Activated CD4-positive, alpha-beta T cell treated with anti-CD3 and anti-CD28 coated beads for 4 hours (primary cell): ENCODE measurements at regions not wholly inside any gene's neighbourhood (a gene's known extent, or its start where the extent isn't known, plus 50 kb on each side); places are given as distances from the start of the nearest gene placed in this dataset.
"Not testable (repeated sequence)": the region's sequence is repeated elsewhere in the genome, so short reads cannot be mapped to it uniquely, and the experiment has no call there.

ENCODE experiments used
- DNase-seq, 2 donors: peaks; one replicate each; pipeline ENCODE4 v3.0.0-alpha.2; 2020

DNA sequence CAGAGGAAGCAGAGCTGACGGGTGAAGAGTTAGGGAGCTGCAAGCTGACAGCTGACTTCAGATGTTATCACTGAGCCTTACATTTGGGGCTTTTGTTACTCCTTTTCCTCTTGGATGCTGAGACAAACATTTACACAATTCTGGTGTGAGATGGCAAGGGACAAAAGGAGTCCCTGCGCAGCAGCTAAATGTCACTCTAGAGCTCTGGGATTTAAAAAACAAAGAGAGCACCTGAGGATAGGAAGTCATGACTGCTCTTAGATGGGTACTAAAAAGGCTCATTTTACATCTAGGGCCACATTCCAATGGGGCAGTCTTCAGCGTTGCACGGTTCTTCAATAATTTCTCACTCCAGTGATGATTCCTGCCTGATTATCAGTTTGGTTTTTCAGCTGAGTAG lies 204.5 kb downstream of the RAB38 start:
- DNase-seq = no peak

DNA sequence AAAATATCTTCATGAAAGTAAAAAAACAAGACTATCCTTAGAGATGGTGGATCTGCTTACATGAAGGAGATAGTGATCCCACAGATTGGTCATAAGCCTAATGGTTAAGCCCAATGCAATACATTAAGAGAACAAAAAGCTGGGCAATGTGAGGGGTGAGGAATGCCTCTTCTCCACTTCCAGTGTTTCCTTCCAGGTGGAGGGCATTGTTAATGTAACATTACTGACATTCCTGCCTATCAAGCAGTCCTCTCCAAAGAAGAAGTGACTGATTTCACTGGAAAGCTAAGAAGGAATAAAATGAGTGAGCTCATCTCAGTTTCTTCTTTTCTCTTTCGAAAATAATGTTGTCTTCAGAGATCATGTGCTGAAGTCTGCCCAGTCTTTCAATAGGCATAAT lies 207.8 kb downstream of the RAB38 start:
- DNase-seq = no peak

DNA sequence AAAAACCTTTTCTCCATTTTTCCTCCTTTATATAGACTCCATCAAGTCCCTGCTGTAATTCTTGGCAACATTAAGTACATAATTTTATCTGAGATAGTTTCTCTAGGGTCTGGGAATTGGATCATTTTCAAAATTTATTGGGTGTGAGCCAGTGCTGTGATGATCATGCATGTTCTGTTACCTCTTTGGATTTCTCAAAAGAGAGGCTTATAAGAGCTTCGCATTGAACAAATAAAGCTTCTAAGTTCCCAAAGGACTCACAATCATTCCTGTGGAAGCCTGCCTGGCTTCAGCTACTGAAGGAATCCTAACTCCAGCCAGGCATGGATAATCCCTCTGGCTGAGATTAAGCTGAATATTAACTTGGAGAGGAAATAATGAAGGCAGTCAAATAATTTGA lies 208.5 kb downstream of the RAB38 start:
- DNase-seq = no peak

DNA sequence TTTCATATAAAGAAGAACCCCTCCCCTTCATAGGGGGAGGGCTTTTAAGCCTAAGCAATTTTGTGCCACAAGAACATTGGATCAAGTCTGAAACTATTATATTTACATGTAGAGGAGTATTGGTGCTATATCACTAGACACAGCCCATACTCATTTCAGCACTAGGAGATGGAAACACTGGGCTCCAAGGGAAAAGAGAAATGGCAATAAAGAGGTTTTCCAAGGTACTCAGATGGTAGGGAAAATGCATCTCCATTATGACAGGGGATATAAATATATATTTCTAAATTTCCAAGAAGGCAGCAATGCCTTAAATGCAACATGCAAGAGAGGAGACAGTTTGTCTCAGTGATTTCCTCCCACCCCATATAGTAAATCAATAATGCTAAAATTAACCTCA lies 209.0 kb downstream of the RAB38 start:
- DNase-seq = no peak

DNA sequence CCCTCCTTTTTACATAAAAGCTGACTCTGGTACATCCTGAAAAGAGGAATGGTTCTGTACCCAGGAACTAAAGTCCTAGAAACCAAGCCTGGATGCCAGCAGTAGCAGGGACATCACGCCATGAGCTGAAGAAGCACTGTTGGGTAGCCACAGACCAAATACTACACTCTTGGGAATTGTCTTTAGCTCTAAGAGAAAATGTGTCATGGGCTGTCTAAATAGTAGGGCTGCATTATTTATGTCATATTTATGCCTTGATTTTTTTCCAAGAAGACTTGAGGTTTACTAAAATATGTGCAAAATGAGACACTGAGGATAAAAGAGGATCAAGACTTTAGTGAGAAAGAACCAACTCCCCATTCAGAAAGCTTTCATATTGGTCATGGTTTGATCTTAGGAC lies 213.6 kb downstream of the RAB38 start:
- DNase-seq = no peak

DNA sequence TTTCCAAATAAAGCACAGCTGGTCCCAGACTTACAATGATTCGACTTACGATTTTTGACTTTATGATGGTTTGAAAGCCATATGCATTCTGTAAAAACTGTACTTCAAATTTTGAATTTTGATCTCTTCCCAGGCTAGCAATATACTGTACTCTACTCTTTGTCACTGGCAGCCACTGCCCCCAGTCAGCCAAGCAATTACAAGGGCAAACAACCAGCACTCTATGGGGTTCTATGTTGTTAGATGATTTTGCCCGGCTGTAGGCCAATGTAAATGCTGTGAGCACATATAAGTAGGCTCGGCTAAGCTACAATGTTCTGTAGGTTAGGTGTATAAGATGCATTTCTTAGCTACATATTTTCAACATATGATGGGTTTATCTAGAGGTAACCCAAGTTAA lies 217.3 kb downstream of the RAB38 start:
- DNase-seq = no peak

DNA sequence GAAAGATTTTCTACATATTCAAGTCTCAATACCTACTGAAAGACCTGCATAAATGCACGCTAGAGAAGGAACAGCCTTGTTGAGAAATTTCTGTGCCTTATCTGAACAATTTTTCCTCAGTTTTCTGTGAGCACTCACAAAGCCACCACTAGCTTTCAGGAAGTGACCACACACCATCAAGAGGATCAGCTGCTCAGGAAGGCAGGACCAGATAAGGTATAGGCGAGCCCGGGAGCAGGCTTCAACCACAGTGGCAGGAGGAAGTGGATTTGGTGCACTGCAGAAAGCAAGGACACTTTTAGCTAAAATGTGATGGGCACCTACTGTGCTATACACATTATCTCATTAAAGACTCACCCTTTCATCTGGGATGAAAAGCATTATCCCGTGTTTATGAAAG lies 220.8 kb downstream of the RAB38 start:
- no peak for DNase-seq

DNA sequence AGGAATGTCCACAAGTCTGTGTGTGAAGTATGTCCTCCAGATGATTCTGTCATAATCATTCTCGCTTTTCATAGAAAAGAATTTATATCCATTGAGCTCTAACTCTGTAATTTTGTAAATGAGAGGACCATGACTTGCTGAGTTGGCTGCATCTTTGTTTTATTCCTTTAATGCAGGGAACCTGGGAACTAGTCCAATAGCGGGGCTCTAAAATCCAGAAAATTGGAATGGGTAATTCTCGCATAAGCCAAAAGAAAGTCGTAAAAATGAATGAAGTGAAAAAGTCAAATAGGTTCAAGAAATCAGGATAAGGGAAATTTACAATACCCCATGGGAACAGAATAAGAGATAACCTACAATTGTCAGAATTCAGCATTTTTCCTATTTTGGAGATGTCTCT lies 232.5 kb downstream of the RAB38 start:
- no peak for DNase-seq

DNA sequence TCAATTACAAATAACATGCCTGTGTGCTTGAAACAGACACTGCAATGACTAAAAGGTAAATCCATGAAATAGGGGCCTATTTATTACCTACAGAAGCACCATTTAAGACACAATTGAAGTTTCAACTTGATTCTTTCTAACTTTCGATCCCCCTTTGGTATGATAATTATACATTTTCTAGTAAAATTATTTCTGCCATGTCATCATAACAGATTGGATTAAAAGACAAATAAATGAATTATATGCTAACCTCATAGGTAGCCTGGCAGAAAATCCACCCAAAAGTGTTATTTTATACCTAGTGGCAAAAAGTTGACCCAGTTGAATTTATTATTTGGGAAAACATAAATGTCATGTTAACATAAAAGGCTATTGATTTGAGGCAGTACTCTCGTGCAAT lies 241.1 kb downstream of the RAB38 start:
- DNase-seq = no peak

DNA sequence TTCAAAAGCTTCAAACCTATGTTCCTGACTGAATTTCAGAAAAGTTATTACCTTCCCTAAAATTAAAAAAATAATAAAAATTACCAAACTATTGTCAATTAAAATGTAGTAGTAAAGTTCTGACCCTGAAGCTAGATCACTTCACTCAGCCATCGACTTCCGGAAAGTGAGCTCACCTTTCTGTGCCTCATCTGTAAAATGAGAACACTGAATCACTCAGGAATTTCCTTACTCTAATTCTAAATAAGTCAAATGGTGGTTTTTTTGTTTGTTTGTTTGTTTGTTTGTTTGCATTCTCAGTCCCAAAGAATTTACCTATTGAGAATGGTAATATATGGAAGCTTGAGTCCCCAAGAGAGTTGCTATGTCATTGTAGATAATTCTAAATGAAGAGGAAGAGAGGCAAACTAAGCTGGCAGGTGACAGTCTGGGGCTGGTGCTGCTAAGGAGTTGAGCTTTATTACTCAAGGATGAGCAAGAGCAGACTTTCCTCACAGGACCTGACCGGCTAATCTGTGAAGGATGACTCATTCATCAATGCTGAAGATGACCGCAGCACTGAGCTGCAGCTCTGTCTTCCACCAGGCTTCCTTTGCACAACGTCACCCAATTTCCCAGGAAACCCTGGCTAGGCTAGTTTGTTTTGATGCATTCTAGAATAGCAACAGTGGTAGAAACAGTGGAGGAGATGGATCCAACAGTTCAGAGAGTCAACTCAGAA lies 248.8 kb downstream of the RAB38 start:
- no peak for DNase-seq

DNA sequence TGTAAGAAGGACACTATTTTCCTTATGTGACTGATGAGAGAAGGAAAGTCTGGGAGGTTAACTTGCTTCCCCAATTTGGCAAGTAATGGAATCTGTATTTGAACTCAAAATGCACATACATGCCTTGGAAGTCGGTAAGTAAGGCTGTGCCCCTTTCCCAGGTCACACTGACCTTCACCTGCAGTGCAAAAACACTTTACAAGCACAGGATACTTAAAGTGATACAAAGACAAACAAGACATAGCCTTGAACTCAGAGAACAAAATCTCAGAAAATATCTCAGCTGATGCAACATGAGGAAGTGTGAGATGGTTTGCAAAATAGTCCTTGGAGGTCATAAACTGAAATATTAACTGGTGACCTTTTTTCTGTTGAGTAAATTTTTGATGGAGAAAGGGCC lies 251.1 kb downstream of the RAB38 start:
- no peak for DNase-seq

DNA sequence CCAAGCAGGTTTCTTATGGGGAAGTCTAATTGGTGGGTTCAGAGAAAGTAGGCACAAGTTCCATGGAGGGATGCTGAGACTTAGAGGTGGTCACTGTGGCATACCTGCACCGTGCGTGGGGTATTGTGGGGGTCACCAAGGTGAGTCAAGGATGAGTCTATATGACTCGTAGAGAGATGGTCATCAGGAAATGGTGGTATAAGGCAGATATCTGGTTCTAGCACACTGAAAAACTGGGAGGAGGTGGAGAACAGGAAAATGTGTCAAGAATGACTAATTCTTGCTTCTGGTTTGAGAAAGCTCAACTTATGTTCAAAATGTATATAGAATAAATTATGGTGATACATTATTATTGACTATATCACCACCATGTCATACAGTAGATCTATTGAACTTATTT lies 258.1 kb downstream of the RAB38 start:
- DNase-seq = no peak

DNA sequence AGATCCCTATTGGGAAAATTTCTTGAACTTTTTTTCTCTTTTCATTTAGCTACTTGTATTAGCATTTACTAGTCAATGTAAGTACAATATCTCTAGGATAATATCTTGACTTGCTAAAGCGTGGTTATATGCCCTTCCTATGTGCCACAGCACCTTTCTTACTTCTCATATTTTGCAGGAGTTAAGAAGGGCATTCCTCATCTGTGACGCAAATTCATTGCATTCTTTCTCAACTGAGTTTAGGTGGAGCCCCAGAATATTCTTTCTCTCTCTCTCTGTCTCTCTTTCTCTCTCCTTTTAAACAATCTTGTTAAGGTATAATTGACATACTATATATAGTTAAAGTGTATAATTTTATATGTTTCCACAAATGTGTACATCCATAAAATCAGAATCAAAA lies 266.1 kb downstream of the RAB38 start:
- DNase-seq = no peak

DNA sequence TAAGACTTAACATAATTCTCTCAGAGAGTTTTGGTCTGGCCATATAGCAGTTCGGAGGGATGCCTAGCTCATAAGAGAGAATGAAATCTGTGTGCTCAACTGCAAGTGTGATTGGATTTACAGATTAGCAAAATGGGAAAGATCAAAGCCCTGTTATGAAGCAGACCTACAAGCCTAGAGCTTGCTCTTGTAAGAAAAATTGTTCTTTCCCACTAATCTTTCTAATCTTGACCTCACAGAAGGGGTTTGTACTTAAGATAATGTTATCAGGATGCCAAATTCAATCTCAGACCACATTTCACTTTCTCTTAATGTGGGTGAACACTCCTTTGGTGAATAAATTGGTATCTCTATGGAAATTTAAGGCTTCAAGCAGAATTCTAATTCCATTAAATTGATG lies 267.2 kb downstream of the RAB38 start:
- DNase-seq = no peak

DNA sequence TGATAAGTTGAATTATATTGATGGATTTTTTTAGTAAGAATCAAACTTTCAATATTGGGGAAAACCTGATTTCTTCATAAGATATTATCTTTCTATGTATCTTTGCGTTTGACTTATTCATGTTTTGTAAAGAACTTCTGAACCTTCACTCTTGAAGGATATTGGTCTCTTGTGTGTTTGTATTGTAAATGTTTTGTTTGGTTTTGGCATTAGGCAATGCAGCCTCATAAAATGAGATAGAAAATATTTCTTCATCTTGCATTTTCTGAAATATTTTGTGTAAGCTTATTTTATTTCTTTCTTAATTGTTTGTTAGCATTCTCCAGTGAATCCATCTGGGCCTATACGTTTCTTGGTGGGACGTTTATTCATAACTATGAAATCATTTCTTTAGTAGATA lies 271.9 kb downstream of the RAB38 start:
- DNase-seq = no peak

DNA sequence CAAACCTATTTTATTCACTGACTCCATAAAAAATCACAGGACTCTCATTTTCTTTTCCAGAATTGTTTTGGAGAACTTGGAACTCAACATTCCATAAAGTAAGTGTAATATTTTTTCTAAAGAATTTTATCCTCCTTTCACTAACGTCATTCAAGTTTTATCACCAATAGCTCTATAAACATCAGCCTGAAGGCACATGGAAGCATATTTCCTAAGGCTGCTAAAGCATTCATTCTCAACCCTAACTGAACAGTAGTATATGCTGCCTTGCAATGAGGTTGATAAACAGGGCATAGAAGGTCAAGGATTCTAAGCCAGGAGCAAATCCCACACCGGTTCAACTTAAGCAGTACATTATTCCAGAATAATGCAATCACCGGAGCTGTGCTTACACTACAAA lies 273.9 kb downstream of the RAB38 start:
- no peak for DNase-seq

DNA sequence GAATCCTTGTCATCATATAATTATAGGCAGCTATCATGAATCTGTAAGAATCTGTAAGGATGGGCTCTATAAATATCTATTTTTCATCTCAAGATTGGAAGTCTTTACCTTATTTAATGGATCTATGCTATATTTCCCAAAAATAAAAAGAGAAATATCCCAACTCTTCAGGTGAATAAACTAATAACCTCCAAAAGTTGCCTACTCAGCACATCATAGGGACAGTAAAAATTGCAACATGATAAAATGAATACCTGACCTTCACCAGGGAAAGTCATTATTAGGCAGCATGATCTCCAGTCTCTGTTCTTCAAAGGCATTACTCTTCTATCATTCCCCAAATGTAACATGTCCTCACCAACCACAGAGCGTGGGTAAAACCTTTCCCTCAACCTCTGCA lies 277.3 kb downstream of the RAB38 start:
- no peak for DNase-seq

DNA sequence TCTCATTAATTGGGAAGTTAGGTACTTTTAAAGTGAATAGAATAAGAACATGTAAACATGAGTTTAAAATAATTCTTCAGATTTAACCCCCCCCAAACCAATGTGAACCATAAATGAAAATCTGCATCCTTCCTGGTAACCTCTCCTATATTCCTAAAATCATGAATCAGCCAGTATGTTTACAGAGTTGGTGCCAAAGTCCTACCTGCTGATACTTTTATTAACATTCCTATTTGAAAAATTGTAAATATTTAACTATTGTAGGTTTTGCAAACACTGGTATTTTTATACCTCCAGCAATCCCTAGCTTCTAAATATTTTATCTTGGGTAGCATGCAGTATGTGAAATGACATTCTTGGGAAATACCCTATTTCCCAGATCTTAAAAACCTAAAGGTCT lies 278.2 kb downstream of the RAB38 start:
- DNase-seq = no peak

DNA sequence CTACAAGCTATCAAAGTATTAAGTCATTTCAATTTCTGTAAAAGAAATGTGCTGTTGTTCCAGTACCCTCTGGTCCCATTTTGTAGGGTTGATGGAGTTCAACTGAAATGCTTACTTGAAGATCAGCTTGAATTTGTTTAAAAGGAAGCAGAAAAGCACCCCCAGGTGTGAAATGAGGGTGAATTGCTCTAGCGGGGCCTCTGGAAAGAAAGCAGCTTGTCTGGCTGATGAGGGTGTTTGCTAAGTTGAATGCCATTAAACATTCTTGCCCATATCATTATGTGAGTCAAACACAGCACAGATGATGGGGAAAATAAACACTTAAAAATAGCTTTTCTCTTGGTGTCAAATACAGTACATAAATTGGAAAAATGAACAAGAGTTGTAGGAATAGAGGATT lies 280.3 kb downstream of the RAB38 start:
- DNase-seq = no peak

DNA sequence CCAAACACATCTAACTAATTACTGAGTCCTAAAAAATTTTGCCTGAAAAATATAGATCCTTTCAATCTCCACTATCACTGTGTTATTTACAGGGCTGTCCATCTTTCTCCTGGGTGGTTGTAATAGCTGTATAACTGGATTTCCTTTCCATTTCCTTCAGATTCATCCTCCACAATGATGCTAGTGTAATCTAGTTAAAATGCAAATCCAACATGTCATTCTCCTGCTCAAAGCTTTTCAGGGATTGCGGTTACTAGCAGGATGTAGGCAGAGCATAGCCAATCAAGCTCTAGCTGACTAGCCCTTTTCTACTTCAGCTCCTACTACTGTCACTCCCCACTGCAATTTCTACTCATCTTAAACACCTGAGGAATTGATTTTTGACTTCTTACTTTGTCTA lies 283.0 kb downstream of the RAB38 start:
- no peak for DNase-seq

DNA sequence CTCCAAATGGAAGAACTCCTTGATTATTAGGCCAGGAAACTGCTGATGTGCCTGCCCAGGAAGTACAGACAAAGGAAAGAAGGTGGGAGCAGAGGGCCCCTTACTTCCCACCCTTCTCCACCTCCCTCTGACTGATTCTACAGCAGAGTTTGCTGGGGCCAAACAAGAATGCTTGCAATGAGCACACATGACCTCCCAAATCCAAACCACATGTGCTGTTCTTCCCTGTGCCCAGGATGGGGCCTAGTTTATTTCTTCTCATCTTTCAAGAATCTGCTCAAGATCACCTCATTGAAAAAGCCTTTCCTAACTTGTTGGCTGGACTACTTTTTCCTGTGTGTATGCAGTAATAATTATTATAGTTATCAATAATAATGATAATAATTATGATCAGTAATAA lies 286.1 kb downstream of the RAB38 start:
- no peak for DNase-seq

DNA sequence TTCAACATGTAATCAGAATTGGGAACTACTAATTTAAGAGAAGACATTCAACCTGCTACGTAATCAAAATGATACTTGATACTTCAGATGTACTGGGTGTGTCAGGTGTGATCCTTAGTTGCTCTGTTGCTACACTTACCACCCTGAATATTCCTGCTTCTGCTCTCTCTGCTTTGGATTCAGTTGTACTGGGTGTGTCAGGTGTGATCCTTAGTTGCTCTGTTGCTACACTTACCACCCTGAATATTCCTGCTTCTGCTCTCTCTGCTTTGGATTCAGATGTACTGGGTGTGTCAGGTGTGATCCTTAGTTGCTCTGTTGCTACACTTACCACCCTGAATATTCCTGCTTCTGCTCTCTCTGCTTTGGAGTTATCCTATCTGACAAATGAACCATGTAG lies 290.2 kb downstream of the RAB38 start:
- not testable (repeated sequence) for DNase-seq

DNA sequence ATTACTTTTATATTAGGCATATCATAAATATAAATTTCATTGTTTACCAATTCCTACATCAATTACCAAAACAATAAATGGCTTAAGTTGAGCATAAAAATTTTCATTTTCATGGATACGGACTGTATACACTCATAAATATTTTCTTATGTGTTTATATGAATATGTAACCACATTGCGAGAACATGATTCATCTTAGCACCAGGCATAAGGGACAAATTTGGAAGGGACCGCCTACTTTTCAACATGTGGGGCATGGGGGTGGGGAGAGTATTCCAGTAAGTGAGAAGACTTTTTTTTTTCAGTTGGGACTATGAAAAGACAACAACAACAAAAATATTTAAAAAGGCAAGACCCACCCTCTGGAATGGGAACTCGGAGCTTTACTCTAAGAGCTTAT lies 296.1 kb downstream of the RAB38 start:
- no peak for DNase-seq

DNA sequence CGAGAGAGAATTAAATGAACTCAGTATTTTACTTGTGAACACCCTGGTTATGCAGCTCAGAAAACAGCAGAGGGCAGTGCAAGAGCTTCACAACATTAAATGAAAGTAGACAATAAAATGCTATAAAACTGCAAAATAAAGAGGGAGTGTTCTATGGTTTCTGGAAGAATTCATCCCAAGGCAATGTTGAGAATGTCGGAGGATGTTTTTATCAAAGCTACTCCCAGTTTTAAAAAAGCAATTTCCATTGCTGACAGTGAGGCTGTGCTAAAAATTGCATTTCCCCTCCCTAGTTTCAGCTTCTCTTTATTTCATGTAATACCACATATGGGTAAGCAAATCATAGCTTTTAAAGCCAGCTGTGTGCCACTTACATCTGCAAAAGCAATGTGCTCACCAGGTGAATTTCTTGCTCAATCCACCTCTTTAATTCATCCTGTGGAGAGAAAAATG lies 296.8 kb downstream of the RAB38 start:
- DNase-seq = no peak

DNA sequence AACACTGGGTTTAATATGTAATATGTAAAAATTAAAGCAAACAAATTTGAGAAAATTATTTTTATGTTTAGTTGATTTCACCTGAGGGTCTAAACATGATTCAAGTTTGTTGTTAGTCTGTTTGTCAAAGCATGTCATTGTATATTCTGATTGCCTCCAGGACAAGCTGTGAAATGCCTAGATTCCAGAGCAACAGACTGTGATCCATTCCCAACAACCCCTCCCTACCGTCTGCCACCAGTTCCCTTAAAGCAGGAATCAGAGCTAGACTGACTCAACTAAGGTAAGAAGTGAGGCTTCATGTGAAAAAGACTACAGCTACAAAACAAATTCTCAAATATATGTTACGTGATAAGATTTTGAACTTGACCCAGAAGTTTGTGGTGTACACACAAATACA lies 304.2 kb downstream of the RAB38 start:
- DNase-seq = no peak

DNA sequence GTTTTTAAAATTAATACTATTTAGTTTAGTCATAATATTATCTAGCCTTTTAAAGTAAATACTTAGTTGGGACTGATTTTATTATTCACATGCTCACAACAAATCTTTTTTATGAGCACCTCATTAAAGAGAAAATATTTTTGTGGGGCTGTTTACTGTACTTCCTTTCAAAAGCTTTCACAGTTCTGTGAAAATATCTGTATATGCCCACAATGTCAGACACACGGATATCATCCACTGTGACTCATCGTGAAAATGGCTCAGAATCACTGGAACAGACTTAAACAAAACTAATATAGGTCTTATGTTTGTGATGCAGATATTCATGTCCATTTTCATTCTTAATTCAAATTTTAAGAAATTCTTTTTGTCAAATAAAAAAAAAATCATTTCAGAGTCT lies 305.2 kb downstream of the RAB38 start:
- no peak for DNase-seq
